RWPE2 (cell line): ENCODE measurements at regions not wholly inside any gene's neighbourhood (a gene's known extent, or its start where the extent isn't known, plus 50 kb on each side); places are given as distances from the start of the nearest gene placed in this dataset.
"Not testable (repeated sequence)": the region's sequence is repeated elsewhere in the genome, so short reads cannot be mapped to it uniquely, and the experiment has no call there.

Source experiments
- ATAC-seq: fragments of 200-7000 bp; cut with Tn5 transposase; 3 replicates; pipeline ENCODE4 v1.9.1; 2021; ENCODE audit warnings: low read depth
- DNase-seq: peaks from one replicate; pipeline ENCODE4 v3.0.0-alpha.2; 2020; ENCODE audit warnings: low spot score
- H3K27ac ChIP-seq: fragments of 450-650 bp; 2 replicates; pipeline ENCODE4 v1.5.1; 2017; ENCODE audit warnings: mild to moderate bottlenecking; ENCODE audit not compliant: poor library complexity, severe bottlenecking
- H3K27me3 ChIP-seq: fragments of 250-450 bp; sonication (Bioruptor Pico); 2 replicates; pipeline ENCODE4 v1.5.1; 2021; ENCODE audit warnings: mild to moderate bottlenecking, moderate library complexity; ENCODE audit not compliant: insufficient read depth, poor library complexity, severe bottlenecking
- H3K36me3 ChIP-seq: fragments of 250-450 bp; sonication (Bioruptor Pico); 2 replicates; pipeline ENCODE4 v1.5.1; 2020; ENCODE audit warnings: low read depth, mild to moderate bottlenecking, moderate library complexity
- H3K4me1 ChIP-seq: fragments of 250-450 bp; sonication (Bioruptor Pico); 2 replicates; pipeline ENCODE4 v1.5.1; 2021; ENCODE audit warnings: mild to moderate bottlenecking, moderate library complexity; ENCODE audit not compliant: insufficient read depth, poor library complexity, severe bottlenecking
- H3K4me3 ChIP-seq: fragments of 250-450 bp; sonication (Bioruptor Pico); 2 replicates; pipeline ENCODE4 v1.5.1; 2021; ENCODE audit warnings: mild to moderate bottlenecking, moderate library complexity; ENCODE audit not compliant: severe bottlenecking
- H3K9me3 ChIP-seq: fragments of 250-450 bp; sonication (Bioruptor Pico); 2 replicates; pipeline ENCODE4 v1.5.1; 2021; ENCODE audit warnings: mild to moderate bottlenecking, moderate library complexity; ENCODE audit not compliant: severe bottlenecking
- CTCF ChIP-seq: fragments of 450-650 bp; IDR thresholded peaks from one replicate; pipeline ENCODE4 v1.5.1; 2017; ENCODE audit warnings: mild to moderate bottlenecking, moderate library complexity; ENCODE audit not compliant: poor library complexity, severe bottlenecking

DNA sequence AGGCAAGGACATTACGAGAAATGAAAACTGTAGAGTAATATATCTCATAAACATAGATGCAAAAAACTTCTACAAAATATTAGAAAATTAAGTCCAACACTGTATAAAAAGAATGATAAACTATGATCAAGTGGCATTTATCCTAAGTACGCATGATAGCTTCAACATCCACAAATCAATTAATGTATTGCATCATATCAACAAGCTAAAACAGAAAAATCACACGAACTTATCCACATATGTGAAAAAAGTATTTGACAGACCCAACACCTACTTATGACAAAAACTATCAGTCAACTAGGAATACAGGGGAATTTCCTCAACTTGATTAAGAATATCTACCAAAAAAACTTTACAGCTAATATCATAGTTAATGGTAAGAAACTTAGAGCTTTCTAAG lies 129.9 kb upstream of the ALG10 start:
- no peak overlapping the region for H3K27ac ChIP-seq
- H3K27me3 ChIP-seq = peaks cover 3% of the 10 kb centered on the region
- no peaks in the 10 kb centered on the region for H3K9me3 ChIP-seq
- no peaks in the 10 kb centered on the region for H3K36me3 ChIP-seq
- ATAC-seq (no peak), DNase-seq (no peak)
- no peaks in the 10 kb centered on the region for H3K4me1 ChIP-seq
- no peak for TF ChIP-seq CTCF
- no peak overlapping the region for H3K4me3 ChIP-seq

GRCh38 chr12:33920460-33920859 lies 101.8 kb upstream of the ALG10 start:
- H3K27me3 ChIP-seq, H3K9me3 ChIP-seq, ATAC-seq, H3K36me3 ChIP-seq, H3K4me1 ChIP-seq, H3K27ac ChIP-seq, H3K4me3 ChIP-seq, DNase-seq: not testable (repeated sequence)

DNA sequence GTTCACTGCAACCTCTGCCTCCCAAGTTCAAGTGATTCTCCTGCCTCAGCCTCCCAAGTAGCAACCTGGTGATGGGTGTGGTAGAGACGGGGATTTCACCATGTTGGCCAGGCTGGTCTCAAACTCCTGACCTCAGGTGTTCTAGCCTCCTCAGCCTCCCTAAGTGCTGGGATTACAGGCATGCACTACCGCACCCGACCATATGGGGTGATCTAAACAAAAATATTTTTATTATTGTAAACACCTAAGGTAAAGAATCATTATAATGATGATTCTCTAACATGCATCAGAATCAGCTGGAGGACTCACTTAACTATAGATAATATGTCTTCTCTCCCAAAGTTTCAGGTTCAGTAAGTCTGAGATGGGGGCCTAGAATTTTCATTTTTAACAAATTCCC lies 96.2 kb upstream of the ALG10 start:
- Histone ChIP-seq H3K9me3 (no peaks in the 10 kb centered on the region), H3K27ac (no peak overlapping the region), H3K4me1 (no peaks in the 10 kb centered on the region), H3K4me3 (no peak overlapping the region), H3K36me3 (no peaks in the 10 kb centered on the region), H3K27me3 (no peaks in the 10 kb centered on the region)
- TF ChIP-seq CTCF = no peak
- ATAC-seq (no peak), DNase-seq (no peak)

DNA sequence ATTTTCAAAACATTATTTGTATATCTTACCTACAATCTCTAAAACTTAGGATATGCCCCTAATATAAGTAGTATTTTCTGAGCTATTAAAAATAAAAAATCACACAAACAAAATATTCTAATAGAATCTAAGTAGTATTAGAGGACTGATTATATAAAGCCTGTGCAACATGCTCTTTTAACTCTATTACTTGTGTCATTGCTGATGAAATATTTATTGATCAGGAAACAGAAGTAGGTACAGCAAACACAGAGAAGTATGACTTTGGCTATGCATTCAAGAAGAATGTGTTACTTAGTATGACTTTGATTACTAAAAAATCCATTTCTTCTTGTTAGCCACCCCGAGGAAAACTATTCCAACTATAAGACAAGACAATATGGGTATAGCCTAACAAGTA lies 84.6 kb upstream of the ALG10 start:
- not testable (repeated sequence) for H3K27me3 ChIP-seq, DNase-seq, H3K36me3 ChIP-seq, H3K4me1 ChIP-seq, ATAC-seq, H3K4me3 ChIP-seq, H3K27ac ChIP-seq, H3K9me3 ChIP-seq

GRCh38 chr12:33942172-33942571 lies 80.1 kb upstream of the ALG10 start:
- Histone ChIP-seq H3K4me3 (no peak overlapping the region), H3K36me3 (no peaks in the 10 kb centered on the region), H3K27me3 (no peaks in the 10 kb centered on the region), H3K4me1 (peaks cover 4% of the 10 kb centered on the region), H3K27ac (no peak overlapping the region), H3K9me3 (no peaks in the 10 kb centered on the region)
- DNase-seq (no peak), ATAC-seq (no peak)
- TF ChIP-seq CTCF = peak; percentile 32

GRCh38 chr12:33944703-33945437 lies 77.4 kb upstream of the ALG10 start:
- TF ChIP-seq CTCF = no peak
- DNase-seq (no peak), ATAC-seq (peak; percentile 44; the same call in 1 of the 3 replicates)
- Histone ChIP-seq H3K4me1 (peaks cover 4% of the 10 kb centered on the region), H3K36me3 (no peaks in the 10 kb centered on the region), H3K9me3 (no peaks in the 10 kb centered on the region), H3K4me3 (no peak overlapping the region), H3K27ac (no peak overlapping the region), H3K27me3 (no peaks in the 10 kb centered on the region)
